PC-9 (cell line): ENCODE measurements at regions not wholly inside any gene's neighbourhood (a gene's known extent, or its start where the extent isn't known, plus 50 kb on each side); places are given as distances from the start of the nearest gene placed in this dataset.

Experiments
- CTCF ChIP-seq: fragments of 200-600 bp; sonication (generic); conservative IDR thresholded peaks from 2 replicates; pipeline ENCODE4 v1.6.1; 2017; ENCODE audit warnings: mixed run types, antibody characterized with exemption, mild to moderate bottlenecking, moderate library complexity
- EZH2 ChIP-seq: fragments of 200-600 bp; sonication (generic); IDR thresholded peaks from 2 replicates; pipeline ENCODE4 v1.8.0; 2017; ENCODE audit warnings: antibody characterized with exemption, low read depth

GRCh38 chr3:110457508-110457907, 614.1 kb upstream of the NECTIN3 start:
- TF ChIP-seq CTCF: no peak
- no peak for TF ChIP-seq EZH2
